PC-3 (cell line): ENCODE measurements at regions not wholly inside any gene's neighbourhood (a gene's known extent, or its start where the extent isn't known, plus 50 kb on each side); places are given as distances from the start of the nearest gene placed in this dataset.
A peak's percentile ranks its signal among the peaks of the same experiment; 100 is the strongest.

ENCODE experiments used
- ATAC-seq: fragments of 200-7000 bp; cut with Tn5 transposase; 2 replicates; pipeline ENCODE4 v1.9.1; 2020; ENCODE audit warnings: mild to moderate bottlenecking, moderate library complexity
- BruUV-seq: library from RNA; stranded (reverse); fragments of 400-500 nt; replicated peaks from 2 replicates; lab custom pipeline; 2021; lab: Mats Ljungman, UMichigan
- CTCF ChIA-PET: fragments of 300-600 bp; sonication (Branson Sonifier 250); formaldehyde crosslinking; loops from one replicate; lab custom pipeline; 2022; ENCODE audit warnings: antibody characterized with exemption; lab: Charles Lee
- POLR2A ChIA-PET: fragments of 300-600 bp; sonication (Branson Sonifier 250); formaldehyde crosslinking; loops from one replicate; lab custom pipeline; 2022; ENCODE audit warnings: antibody characterized with exemption; ENCODE audit not compliant: unreplicated experiment; lab: Charles Lee
- DNase-seq: peaks from one replicate; pipeline ENCODE4 v3.0.0-alpha.2; 2015
- H2AFZ ChIP-seq: fragments of 300-600 bp; sonication (generic); 2 replicates; pipeline ENCODE4 v1.6.0; 2016; ENCODE audit warnings: antibody characterized with exemption, low read length
- H3F3A ChIP-seq: fragments of 300-600 bp; sonication (generic); one replicate; pipeline ENCODE4 v1.6.0; 2017; ENCODE audit warnings: antibody characterized with exemption, low read length, control low read depth, mild to moderate bottlenecking; ENCODE audit not compliant: unreplicated experiment
- H3K27ac ChIP-seq: fragments of 300-600 bp; sonication (generic); 2 replicates; pipeline ENCODE4 v1.5.1; 2016; ENCODE audit warnings: mild to moderate bottlenecking, low read length
- H3K27me3 ChIP-seq: fragments of 300-600 bp; sonication (generic); 2 replicates; pipeline ENCODE4 v1.6.1; 2016; ENCODE audit warnings: low read length, mixed read lengths
- H3K36me3 ChIP-seq: fragments of 300-600 bp; sonication (generic); 2 replicates; pipeline ENCODE4 v1.6.1; 2016; ENCODE audit warnings: low read depth, mixed run types, low read length, mixed read lengths
- H3K4me1 ChIP-seq: fragments of 300-600 bp; sonication (generic); 2 replicates; pipeline ENCODE4 v1.5.1; 2016; ENCODE audit warnings: low read length; ENCODE audit not compliant: insufficient read depth
- H3K4me2 ChIP-seq: fragments of 300-600 bp; sonication (generic); 2 replicates; pipeline ENCODE4 v1.6.0; 2016; ENCODE audit warnings: low read length
- H3K4me3 ChIP-seq: fragments of 300-600 bp; sonication (generic); 2 replicates; pipeline ENCODE4 v1.5.1; 2016; ENCODE audit warnings: mild to moderate bottlenecking, low read length, mixed read lengths
- H3K79me2 ChIP-seq: fragments of 300-600 bp; sonication (generic); 2 replicates; pipeline ENCODE4 v1.6.1; 2017; ENCODE audit warnings: low read length, mixed read lengths
- H3K9ac ChIP-seq: fragments of 300-600 bp; sonication (generic); 2 replicates; pipeline ENCODE4 v1.6.0; 2016; ENCODE audit warnings: mild to moderate bottlenecking, low read length
- H3K9me2 ChIP-seq: fragments of 300-600 bp; sonication (generic); replicated peaks from 2 replicates; pipeline ENCODE4 v1.6.1; 2016; ENCODE audit warnings: mixed run types, low read length, mixed read lengths
- H3K9me3 ChIP-seq: fragments of 300-600 bp; sonication (generic); 2 replicates; pipeline ENCODE4 v1.6.1; 2016; ENCODE audit warnings: low read length, mixed read lengths
- H4K20me1 ChIP-seq: fragments of 300-600 bp; sonication (generic); 2 replicates; pipeline ENCODE4 v1.6.1; 2016; ENCODE audit warnings: low read length, mixed read lengths
- EZH2 ChIP-seq: fragments of 300-600 bp; sonication (generic); IDR thresholded peaks from one replicate; pipeline ENCODE4 v1.6.1; 2017; ENCODE audit warnings: antibody characterized with exemption, mild to moderate bottlenecking, low read length; ENCODE audit not compliant: unreplicated experiment
- EZH2phosphoT487 ChIP-seq: fragments of 300-600 bp; sonication (generic); IDR thresholded peaks from 2 replicates; pipeline ENCODE4 v1.6.1; 2018; ENCODE audit warnings: mild to moderate bottlenecking, antibody characterized with exemption, low read length, borderline replicate concordance
- intact Hi-C: fragments of 100-400 bp; cut with micrococcal nuclease; formaldehyde crosslinking; loops from 2 replicates; pipeline ENCODE4 v1.9.0; 2023
- TF ChIP-seq, protein P1 (sequence below): fragments of 300-600 bp; sonication (generic); conservative IDR thresholded peaks from 2 replicates; pipeline ENCODE4 v1.5.1; 2017; ENCODE audit warnings: antibody characterized with exemption, low read depth, mild to moderate bottlenecking, low read length

DNA sequence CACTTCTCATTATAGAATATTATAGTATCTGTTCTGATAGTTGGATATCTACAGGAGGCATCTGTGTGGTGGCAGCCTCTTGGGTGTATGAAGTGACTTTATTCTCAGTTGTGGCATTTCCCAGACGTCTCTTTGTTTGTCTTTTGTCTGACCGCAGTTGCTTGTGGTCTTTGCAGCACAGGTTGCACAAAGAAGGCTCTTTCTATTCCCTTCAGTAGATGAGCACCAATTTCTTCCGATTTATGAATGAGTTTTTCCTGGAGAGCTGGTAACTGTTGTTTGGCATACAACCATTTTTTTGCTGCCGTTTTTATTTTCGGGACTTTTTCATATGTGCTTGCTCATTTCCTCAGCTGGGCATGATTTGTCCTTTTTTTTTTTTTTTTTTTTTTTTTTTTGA, 56.4 kb upstream of the MYO10 start:
- Histone ChIP-seq H3K4me2 (no peak overlapping the region), H3K9ac (no peak overlapping the region), H3F3A (no peaks in the 10 kb centered on the region), H3K36me3 (no peaks in the 10 kb centered on the region), H3K9me3 (no peaks in the 10 kb centered on the region), H3K9me2 (no peaks in the 10 kb centered on the region), H3K27ac (no peak overlapping the region), H3K4me3 (no peak overlapping the region), H3K27me3 (no peaks in the 10 kb centered on the region), H4K20me1 (no peaks in the 10 kb centered on the region), H3K4me1 (no peaks in the 10 kb centered on the region), H2AFZ (no peak overlapping the region), H3K79me2 (no peaks in the 10 kb centered on the region)
- ATAC-seq = no peak
- ChIA-PET CTCF (no interaction called here), POLR2A (no interaction called here)
- BruUV-seq = no TSS peak
- intact Hi-C loops = no loop called here
- TF ChIP-seq EZH2phosphoT487 (no peak), EZH2 (no peak)
- TF ChIP-seq, protein P1, sequence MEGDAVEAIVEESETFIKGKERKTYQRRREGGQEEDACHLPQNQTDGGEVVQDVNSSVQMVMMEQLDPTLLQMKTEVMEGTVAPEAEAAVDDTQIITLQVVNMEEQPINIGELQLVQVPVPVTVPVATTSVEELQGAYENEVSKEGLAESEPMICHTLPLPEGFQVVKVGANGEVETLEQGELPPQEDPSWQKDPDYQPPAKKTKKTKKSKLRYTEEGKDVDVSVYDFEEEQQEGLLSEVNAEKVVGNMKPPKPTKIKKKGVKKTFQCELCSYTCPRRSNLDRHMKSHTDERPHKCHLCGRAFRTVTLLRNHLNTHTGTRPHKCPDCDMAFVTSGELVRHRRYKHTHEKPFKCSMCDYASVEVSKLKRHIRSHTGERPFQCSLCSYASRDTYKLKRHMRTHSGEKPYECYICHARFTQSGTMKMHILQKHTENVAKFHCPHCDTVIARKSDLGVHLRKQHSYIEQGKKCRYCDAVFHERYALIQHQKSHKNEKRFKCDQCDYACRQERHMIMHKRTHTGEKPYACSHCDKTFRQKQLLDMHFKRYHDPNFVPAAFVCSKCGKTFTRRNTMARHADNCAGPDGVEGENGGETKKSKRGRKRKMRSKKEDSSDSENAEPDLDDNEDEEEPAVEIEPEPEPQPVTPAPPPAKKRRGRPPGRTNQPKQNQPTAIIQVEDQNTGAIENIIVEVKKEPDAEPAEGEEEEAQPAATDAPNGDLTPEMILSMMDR = no peak
- no peak for DNase-seq

DNA sequence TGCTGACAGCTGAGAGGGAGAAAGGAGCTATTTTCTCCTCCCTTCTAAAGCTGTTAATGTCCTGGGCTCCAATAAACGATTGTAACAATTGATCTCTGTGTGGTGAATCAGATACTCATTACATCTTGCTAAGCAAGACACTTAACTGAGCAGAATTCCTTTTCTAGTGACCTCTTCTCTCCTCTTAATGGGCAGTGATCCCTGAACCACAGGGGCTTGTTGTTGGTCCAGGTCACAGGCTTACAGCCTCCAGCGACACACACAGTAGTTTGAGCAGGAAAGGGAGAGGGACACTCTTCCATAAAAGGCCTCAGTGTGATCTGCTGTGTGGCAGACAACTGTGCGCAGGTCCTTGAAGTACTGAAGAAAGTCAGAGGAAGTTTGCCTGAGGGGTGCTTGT, 58.5 kb upstream of the MYO10 start:
- DNase-seq = no peak
- no peak overlapping the region for H3K4me2 ChIP-seq
- H3K9ac ChIP-seq = no peak overlapping the region
- no peak overlapping the region for H2AFZ ChIP-seq
- H3K27me3 ChIP-seq = no peaks in the 10 kb centered on the region
- no peaks in the 10 kb centered on the region for H3K9me2 ChIP-seq
- no peaks in the 10 kb centered on the region for H3F3A ChIP-seq
- H3K36me3 ChIP-seq = no peaks in the 10 kb centered on the region
- ChIA-PET POLR2A (no interaction called here), CTCF (no interaction called here)
- no peak overlapping the region for H3K4me3 ChIP-seq
- H3K4me1 ChIP-seq = no peaks in the 10 kb centered on the region
- no peaks in the 10 kb centered on the region for H3K79me2 ChIP-seq
- TF ChIP-seq, protein P1 = no peak
- TF ChIP-seq EZH2phosphoT487 (no peak), EZH2 (no peak)
- no peaks in the 10 kb centered on the region for H4K20me1 ChIP-seq
- H3K9me3 ChIP-seq = no peaks in the 10 kb centered on the region
- no peak; the same call in 1 of the 2 replicates for ATAC-seq
- H3K27ac ChIP-seq = no peak overlapping the region
- intact Hi-C loops = no loop called here
- no TSS peak for BruUV-seq

DNA sequence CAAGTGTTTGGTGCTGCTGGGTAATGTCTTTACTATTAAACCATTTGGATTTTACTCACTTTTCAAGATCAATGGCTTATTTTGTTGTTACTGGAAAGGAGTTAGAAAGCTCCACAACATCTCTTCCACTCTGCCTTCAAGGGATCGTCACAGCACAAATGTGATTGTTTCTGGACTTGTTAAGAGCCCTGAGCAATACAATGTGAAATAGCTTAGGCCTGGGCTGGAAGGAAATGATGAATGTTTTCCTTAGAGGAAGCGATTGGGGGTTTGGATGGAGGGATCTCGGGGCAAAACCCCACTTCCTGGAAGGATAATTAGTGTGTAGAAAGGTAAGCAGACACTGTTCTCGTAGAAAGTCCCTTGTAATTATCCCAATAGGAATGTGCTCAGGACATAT, 59.3 kb upstream of the MYO10 start:
- H2AFZ ChIP-seq = peak overlapping the region; percentile 9; the same call in 1 of the 2 replicates
- no peaks in the 10 kb centered on the region for H3K27me3 ChIP-seq
- ATAC-seq (no peak), DNase-seq (no peak)
- ChIA-PET CTCF (no interaction called here), POLR2A (interaction anchor here (0.8 kb wide), 1 partner anchor 20 kb away, joined by 5 read pairs; no protein-coding TSS in a partner anchor)
- H3F3A ChIP-seq = peaks cover under 1% of the 10 kb centered on the region
- no peak overlapping the region for H3K9ac ChIP-seq
- intact Hi-C loops = no loop called here
- no peak for TF ChIP-seq EZH2
- TF ChIP-seq, protein P1 = no peak
- no peak for TF ChIP-seq EZH2phosphoT487
- H3K4me2 ChIP-seq = no peak overlapping the region
- no peaks in the 10 kb centered on the region for H3K36me3 ChIP-seq
- no peak overlapping the region for H3K4me3 ChIP-seq
- H3K9me3 ChIP-seq = no peaks in the 10 kb centered on the region
- no peaks in the 10 kb centered on the region for H3K9me2 ChIP-seq
- no TSS peak for BruUV-seq
- peaks cover 5% of the 10 kb centered on the region for H3K4me1 ChIP-seq
- no peak overlapping the region for H3K27ac ChIP-seq
- H4K20me1 ChIP-seq = no peaks in the 10 kb centered on the region
- no peaks in the 10 kb centered on the region for H3K79me2 ChIP-seq
